Epithelial cell of prostate (primary cell): ENCODE measurements at regions not wholly inside any gene's neighbourhood (a gene's known extent, or its start where the extent isn't known, plus 50 kb on each side); places are given as distances from the start of the nearest gene placed in this dataset.
"Not testable (repeated sequence)": the region's sequence is repeated elsewhere in the genome, so short reads cannot be mapped to it uniquely, and the experiment has no call there.

ENCODE experiments used
- DNase-seq: peaks from one replicate; pipeline ENCODE4 v3.0.0-alpha.2; 2011; ENCODE audit warnings: low read depth, low spot score
- H3K27ac ChIP-seq: fragments of 450-650 bp; 2 replicates; pipeline ENCODE4 v1.5.1; 2017; ENCODE audit warnings: mild to moderate bottlenecking

DNA sequence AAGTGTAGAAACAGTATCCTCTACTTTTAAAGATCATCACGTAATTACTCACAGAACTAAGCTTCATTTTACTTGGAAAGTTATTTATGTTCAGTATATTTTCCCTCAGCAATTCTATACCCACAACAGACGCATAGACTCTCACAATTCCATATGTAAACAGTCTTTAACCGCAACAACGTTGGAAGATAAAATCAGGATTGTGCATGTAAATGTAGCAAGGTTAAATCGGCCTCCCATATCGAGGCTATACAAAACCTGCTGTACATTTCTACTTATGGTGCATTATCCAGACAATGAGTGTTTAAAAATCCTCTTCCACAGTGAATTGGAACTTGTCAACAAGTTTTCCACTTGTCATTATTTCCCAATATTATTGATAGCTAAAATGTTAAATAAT lies 581.1 kb downstream of the SLC16A7 start:
- DNase-seq, result no peak
- no peak overlapping the region for H3K27ac ChIP-seq

DNA sequence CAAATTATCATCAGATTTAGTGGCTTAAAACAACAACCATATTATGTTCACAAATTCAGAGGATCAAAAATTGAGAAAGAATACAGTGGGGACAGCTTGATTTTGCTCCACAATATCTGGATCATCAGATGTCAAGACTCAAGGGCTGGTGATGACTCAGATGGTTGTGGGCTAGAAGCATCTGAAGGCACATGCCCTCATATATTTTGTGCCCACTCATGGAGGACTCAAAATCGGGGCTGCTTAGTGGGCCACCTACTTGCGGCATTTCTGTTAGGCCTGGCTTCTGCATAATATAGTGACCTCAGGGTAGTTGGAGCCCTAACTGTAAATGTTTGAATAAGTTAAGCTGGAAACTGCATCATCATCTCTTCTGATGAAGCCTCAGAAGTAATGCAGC lies 584.5 kb downstream of the SLC16A7 start:
- H3K27ac ChIP-seq, result no peak overlapping the region
- DNase-seq, result no peak

DNA sequence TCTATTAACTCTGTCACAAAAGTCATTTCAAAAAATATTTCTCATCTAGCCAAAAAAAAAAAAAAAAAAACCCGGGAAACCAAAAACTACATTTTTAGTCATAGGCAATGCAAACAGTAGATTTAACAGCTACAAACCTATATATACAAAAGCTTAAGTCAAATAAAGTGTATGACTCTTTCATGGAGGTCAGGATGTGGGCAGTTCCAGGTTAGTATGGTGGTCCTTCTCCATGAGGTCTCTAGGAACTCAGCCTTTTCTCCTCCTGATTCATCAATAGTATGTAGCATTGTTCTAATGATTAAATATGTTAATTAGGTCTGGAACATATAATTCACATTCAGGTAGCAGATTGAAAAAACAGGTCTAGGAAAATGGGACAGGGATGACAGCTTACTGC lies 586.5 kb downstream of the SLC16A7 start:
- no peak for DNase-seq
- H3K27ac ChIP-seq, result no peak overlapping the region

DNA sequence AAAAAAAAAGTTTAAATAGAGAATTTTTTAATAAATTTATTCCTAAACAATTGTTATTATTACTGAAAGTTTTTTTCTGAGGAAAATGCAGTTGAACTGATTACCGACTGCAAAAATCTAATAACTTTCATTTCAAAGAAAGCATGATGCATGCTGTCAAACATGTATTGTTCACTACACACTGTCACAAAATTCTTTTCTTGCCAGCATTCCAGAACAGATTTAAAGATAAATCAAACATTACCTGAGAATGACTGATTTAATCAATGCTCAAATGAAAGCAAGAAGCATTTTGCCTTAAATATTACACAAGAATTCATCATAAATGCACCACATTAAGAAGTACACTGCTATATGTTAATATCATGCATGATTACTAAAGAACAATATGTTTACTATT lies 588.3 kb downstream of the SLC16A7 start:
- no peak overlapping the region for H3K27ac ChIP-seq
- DNase-seq, result no peak

DNA sequence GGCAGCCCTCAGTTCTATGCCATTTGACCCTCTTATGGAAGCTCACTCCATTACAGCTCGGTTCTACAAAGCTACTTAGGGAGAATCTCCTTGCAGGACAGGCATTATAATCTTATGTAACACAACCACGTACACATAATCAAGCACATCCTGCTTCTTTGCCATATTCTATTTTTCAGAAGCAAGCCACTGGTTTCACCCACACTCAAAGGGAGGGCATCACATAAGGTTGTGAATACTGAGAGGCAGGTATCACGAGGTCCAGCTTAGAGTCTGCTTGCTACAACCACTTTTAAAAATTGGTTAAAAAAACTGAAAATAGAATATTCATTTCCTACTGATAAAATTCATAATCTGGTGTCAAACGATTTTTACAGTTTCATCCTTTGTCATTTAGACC lies 589.2 kb downstream of the SLC16A7 start:
- H3K27ac ChIP-seq, result no peak overlapping the region
- DNase-seq, result no peak

- no peak overlapping the region for H3K27ac ChIP-seq
- no peak for DNase-seq
Measured at GRCh38 chr12:60191271-60191670, 595.4 kb downstream of the SLC16A7 start.

- no peak for DNase-seq
- no peak overlapping the region for H3K27ac ChIP-seq
Measured at GRCh38 chr12:60191676-60192359, 596.0 kb downstream of the SLC16A7 start.

- DNase-seq, result no peak
Measured at GRCh38 chr12:60194678-60195077, 598.8 kb downstream of the SLC16A7 start.

GRCh38 chr12:60195483-60195882 lies 599.7 kb downstream of the SLC16A7 start:
- peak overlapping the region; percentile 48 for H3K27ac ChIP-seq
- no peak for DNase-seq

More at GRCh38 chr12:60194678-60195077, 598.8 kb downstream of the SLC16A7 start:
- H3K27ac ChIP-seq, result peak overlapping the region; percentile 48

DNA sequence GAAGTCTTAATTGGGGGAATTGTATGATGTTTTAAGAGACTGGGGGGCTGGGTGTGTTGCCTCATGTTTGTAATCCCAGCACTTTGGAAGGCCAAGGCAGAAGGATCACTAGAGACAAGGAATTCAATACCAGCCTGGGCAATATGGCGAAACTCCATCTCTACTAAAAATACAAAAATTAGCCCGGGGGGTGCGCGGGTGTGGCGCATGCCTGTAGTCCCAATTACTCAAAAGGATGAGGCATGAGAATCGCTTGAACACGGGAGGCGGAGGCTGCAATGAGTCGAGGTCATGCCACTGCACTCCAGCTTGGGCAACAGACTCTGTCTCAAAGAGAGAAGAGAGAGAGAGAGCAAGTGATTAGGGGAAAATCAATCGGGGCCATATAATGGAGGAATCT lies 600.5 kb downstream of the SLC16A7 start:
- DNase-seq, result no peak
- no peak overlapping the region for H3K27ac ChIP-seq

DNA sequence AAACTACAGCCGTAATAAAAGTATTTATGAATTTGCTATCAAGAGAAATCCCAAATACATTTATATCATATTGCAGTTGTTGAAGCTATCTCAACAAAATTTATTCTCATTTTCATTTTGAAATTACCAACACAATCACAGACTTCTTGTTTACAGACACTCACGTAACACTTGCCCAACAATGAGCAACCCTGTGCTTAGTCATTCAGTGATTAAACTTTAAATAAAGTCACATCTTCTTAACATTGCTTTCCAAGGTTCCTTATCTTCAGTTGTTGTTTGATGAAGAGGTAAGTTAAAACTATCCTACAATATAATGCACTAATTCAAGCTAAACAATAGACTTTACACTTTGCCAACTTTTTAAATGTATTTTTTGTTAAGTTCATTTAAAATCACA lies 601.8 kb downstream of the SLC16A7 start:
- DNase-seq, result no peak
- peak overlapping the region; percentile 28 for H3K27ac ChIP-seq

GRCh38 chr12:60201891-60202290 lies 606.1 kb downstream of the SLC16A7 start:
- no peak overlapping the region for H3K27ac ChIP-seq
- no peak for DNase-seq

GRCh38 chr12:60205500-60205899 lies 609.7 kb downstream of the SLC16A7 start:
- DNase-seq, result no peak
- H3K27ac ChIP-seq, result no peak overlapping the region

GRCh38 chr12:60209521-60209920 lies 613.7 kb downstream of the SLC16A7 start:
- H3K27ac ChIP-seq, result no peak overlapping the region
- DNase-seq, result no peak

GRCh38 chr12:60209933-60210332 lies 614.1 kb downstream of the SLC16A7 start:
- H3K27ac ChIP-seq, result no peak overlapping the region
- DNase-seq, result no peak

DNA sequence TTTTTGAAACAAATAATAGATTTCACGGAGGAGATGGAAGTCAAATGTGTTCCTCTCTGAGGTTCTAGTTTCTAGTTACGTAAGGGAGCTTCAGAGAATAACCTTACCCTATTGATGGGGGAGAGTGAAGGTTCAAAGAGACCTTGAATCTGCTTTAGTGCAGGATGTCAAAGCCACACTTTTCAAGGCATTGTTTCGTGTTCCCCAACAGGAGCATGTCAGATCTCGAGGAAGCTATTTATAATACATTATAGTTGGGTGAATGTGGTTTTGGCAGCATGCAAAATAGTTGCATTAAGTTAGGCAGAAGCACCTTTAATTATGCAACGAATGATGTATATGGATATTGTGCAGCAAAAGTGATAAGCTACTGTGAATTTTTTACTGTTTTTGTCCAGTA lies 614.9 kb downstream of the SLC16A7 start:
- DNase-seq, result no peak
- no peak overlapping the region for H3K27ac ChIP-seq

DNA sequence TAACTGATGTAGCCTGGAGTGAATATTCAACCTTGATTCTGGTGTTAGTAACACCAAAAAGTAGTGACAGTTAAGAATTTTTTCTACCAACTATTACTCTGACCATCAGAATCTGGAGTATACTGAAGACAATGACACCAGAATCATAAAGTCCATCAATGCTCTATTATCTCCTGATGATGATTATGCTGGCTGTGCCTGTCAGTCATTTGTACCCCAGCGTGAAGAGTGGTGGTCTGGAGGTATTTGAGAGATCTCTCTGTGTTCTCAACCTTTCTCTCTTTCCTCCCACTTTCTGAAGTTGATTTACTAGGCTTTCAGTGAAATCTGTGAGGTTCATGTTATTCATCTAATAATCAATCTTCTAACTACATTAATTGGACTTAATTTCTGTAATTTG lies 615.4 kb downstream of the SLC16A7 start:
- no peak overlapping the region for H3K27ac ChIP-seq
- no peak for DNase-seq

GRCh38 chr12:60212159-60213000 lies 616.6 kb downstream of the SLC16A7 start:
- H3K27ac ChIP-seq, result no peak overlapping the region
- no peak for DNase-seq

DNA sequence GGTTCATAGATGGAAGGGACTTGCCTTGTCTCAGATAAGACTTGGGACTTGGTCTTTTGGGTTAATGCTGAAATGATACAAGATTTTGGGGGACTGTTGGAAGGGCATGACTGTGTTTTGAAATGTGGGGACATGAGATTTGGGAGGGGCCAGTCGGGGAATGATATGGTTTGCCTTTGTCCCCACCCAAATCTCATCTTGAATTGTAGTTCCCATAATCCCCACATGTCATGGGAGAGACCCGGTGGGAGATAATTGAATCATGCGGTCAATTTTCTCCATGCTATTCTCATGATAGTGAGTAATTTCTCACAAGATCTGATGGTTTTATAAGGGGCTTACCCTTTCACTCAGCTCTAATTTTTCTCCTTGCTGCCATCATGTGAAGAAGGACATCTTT lies 617.4 kb downstream of the SLC16A7 start:
- H3K27ac ChIP-seq, DNase-seq: not testable (repeated sequence)

GRCh38 chr12:60216226-60216625 lies 620.4 kb downstream of the SLC16A7 start:
- no peak for DNase-seq
- no peak overlapping the region for H3K27ac ChIP-seq

- no peak for DNase-seq
- no peak overlapping the region for H3K27ac ChIP-seq
Measured at GRCh38 chr12:60223242-60223641, 627.4 kb downstream of the SLC16A7 start.
